Right lobe of liver (tissue), 6 donors: ENCODE measurements at regions not wholly inside any gene's neighbourhood (a gene's known extent, or its start where the extent isn't known, plus 50 kb on each side); places are given as distances from the start of the nearest gene placed in this dataset.
A peak's percentile ranks its signal among the peaks of the same experiment; 100 is the strongest.
"Not testable (repeated sequence)": the region's sequence is repeated elsewhere in the genome, so short reads cannot be mapped to it uniquely, and the experiment has no call there.

Source experiments
- ATAC-seq, 4 donors: fragments of 200-7000 bp; cut with Tn5 transposase; one replicate each; pipeline ENCODE4 v1.9.1; 2020; ENCODE audit warnings: mild to moderate bottlenecking in 4 of 4, moderate library complexity in 4 of 4
- DNase-seq, 3 donors: peaks; one replicate each; pipeline ENCODE4 v3.0.0-alpha.2; 2020
- H3K27ac ChIP-seq, 3 donors: fragments of 200-600 bp; one replicate each; pipeline ENCODE4 v1.8.0; 2022
- H3K27me3 ChIP-seq, 2 donors: fragments of 200-600 bp; one replicate each; pipeline ENCODE4 v1.8.0; 2022
- H3K36me3 ChIP-seq, 4 donors: fragments of 200-600 bp; sonication (generic) in 1 of 4; one replicate each; pipeline versions ENCODE4 v1.5.1 to v1.8.0; 2017 to 2022; ENCODE audit warnings: control low read depth in 1 of 4
- H3K4me1 ChIP-seq, 4 donors: fragments of 200-600 bp; sonication (generic) in 1 of 4; one replicate each; pipeline versions ENCODE4 v1.5.1 to v1.8.0; 2017 to 2022; ENCODE audit warnings: control low read depth in 1 of 4
- H3K4me3 ChIP-seq, 3 donors: fragments of 200-600 bp; one replicate each; pipeline ENCODE4 v1.8.0; 2022
- H3K9me3 ChIP-seq, 4 donors: fragments of 200-600 bp; sonication (generic) in 1 of 4; one replicate each; pipeline versions ENCODE4 v1.5.1 to v1.8.0; 2017 to 2022; ENCODE audit warnings: control low read depth in 1 of 4
- WGBS: methylation state at CpG from one replicate; pipeline ENCODE4 v1.1.6; 2018; ENCODE audit warnings: low coverage, low lambda C conversion rate; ENCODE audit not compliant: insufficient coverage; ENCODE audit errors: missing lambda C conversion rate; 5-methylcytosine and 5-hydroxymethylcytosine counted together
- intact Hi-C, 2 donors: fragments of 100-400 bp; cut with DNase I; formaldehyde crosslinking; loops; one replicate each; pipeline versions ENCODE4 v1.11.2 to v1.14.1; 2022
- donor health status: DM: no; HTN: yes; CAD: no.
- donor health status: DM: no; HTN: no; CAD: no.
- donor health status: DM: no; HTN: no; CAD: no.
- donor health status: DM: no; HTN: yes; CAD: no.
- donor health status: DM: no; HTN: yes; CAD: no.

DNA sequence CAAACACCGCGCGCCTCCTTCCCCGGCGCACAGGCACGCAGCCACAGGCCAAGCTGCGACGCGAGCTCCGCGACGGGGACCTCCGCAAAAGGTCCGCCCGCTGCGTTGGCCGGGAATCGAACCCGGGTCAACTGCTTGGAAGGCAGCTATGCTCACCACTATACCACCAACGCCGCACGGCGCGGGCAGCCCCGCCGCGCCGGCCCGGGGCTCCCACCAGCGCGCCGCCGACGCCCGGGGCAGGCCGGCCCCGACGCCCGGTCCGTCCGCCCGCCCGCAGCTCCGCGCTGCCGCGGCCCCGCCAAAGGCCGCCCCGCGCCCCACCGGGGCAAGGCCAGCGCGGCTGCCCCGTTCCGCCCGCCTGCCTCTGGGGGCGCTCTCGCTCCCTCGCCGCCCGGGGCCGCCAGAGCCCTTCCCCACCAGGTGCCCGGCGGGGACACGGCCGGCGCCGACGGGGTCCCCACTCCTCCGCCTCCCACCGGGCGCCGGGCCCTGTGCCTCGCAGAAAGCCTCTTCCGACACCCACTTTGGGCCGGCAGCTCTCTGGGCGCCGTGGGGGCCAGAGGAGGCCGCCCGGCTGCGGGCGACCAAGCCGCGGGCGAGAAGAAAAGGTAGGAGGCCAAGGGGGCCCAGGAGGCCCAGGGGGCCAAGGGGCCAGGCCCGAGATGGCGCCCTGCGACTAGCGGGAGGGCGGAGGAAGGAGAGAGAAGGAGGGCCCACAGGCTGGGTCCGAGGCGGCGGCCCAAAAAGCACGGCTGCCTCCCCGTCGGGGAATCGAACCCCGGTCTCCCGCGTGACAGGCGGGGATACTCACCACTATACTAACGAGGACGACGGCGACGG is 50.2 kb upstream of the FCGR2A start:
- H3K4me1 ChIP-seq, H3K27ac ChIP-seq, intact Hi-C loops, H3K4me3 ChIP-seq, H3K27me3 ChIP-seq, H3K9me3 ChIP-seq, H3K36me3 ChIP-seq, DNase-seq: not testable (repeated sequence)
- no CpG with 5 or more reads among the region's 107 CpGs for WGBS
- ATAC-seq, result peak in 1 of 4 donors; percentile 9

DNA sequence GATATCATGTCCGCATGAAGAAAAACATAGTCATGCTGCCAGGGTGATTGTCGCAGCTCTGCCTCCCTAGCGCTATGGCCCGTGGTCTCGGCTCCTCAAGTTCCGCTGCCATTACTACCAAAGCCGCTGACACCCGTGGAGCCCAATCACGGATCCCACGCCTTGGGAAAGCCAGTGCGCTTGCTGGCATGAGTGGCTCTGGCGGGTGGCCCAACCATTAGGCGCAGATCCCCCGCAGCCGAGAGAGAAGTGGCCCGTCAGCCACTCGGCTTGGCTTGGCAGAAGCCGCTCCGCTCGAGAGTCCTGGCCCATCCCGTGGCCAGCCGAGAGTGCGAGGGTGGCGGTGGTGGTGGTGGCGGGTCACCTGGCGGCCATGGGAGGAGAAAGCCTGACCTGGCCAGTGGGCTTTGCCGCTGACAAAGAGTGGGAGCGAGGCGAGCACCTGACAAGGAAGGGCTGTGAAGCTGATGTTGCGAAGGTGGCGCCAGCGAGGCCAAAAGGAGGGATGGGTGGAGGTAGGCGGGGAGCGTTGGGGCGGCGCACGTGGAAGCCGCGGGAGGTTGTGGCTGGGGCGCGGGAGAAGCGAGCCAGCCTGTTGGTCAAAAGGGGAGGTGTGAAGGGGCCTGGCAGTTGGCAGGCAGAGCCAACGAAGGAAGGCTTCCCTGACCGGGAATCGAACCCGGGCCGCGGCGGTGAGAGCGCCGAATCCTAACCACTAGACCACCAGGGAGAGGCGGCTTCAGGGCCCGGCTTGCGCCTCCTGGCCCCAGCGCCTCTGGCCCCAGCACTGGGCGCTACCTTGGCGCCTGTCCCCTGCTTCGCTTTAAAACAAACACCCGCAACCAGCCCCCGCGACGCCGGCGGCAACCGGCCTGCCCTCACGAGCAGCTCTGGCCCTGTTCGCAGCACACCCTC is 51.0 kb upstream of the FCGR2A start:
- intact Hi-C loops, H3K36me3 ChIP-seq, H3K27me3 ChIP-seq, H3K9me3 ChIP-seq, H3K4me3 ChIP-seq, H3K27ac ChIP-seq, H3K4me1 ChIP-seq: not testable (repeated sequence)
- WGBS, result 69% methylated on average over 10 of the region's 67 CpGs
- ATAC-seq (peak; percentile 70 to 90 (median 80)), DNase-seq (peak; percentile 31 to 65 (median 59))

DNA sequence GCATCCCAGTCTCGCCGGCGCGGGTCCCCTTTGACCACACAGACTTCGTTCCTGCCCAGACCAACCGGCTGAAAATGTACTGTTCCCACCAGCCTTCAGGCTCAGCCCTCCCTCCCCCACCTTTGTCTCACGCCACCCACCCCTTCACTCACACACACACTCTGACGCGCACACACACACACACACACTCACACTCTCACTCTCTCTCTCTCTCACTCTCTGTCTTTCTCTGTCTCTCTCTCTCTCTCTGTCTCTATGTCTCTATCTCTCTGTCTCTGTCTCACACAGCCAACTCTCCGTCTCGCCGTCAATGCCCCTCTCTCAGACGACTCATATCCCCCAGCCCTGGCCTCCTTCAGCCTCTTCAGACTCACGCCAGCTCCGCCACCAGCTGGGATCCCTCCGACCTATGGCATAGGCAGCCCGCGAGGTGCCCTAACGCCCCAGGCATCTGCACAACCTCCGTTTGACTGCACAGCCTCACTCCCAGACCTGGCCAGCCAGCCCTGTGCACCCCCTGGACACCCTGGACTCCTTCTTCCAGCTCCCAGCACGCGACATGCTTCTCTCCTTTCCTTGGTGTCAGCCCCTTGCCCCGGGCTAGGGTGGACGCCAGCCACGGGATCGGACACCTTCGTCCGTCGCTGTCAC is 53.4 kb upstream of the FCGR2A start:
- H3K27me3 ChIP-seq, H3K27ac ChIP-seq, H3K9me3 ChIP-seq, H3K4me3 ChIP-seq, H3K36me3 ChIP-seq, H3K4me1 ChIP-seq, intact Hi-C loops, DNase-seq: not testable (repeated sequence)
- no CpG with 5 or more reads among the region's 29 CpGs for WGBS
- ATAC-seq, result peak in 1 of 4 donors; percentile 24

DNA sequence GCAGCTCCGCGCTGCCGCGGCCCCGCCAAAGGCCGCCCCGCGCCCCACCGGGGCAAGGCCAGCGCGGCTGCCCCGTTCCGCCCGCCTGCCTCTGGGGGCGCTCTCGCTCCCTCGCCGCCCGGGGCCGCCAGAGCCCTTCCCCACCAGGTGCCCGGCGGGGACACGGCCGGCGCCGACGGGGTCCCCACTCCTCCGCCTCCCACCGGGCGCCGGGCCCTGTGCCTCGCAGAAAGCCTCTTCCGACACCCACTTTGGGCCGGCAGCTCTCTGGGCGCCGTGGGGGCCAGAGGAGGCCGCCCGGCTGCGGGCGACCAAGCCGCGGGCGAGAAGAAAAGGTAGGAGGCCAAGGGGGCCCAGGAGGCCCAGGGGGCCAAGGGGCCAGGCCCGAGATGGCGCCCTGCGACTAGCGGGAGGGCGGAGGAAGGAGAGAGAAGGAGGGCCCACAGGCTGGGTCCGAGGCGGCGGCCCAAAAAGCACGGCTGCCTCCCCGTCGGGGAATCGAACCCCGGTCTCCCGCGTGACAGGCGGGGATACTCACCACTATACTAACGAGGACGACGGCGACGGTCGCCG is 57.4 kb upstream of the FCGR2A start:
- whole genome bisulfite sequencing, result no CpG with 5 or more reads among the region's 66 CpGs
- H3K9me3 ChIP-seq, H3K36me3 ChIP-seq, H3K27me3 ChIP-seq, intact Hi-C loops, DNase-seq, H3K4me1 ChIP-seq, H3K4me3 ChIP-seq, H3K27ac ChIP-seq: not testable (repeated sequence)
- peak in 1 of 4 donors; percentile 4 for ATAC-seq

DNA sequence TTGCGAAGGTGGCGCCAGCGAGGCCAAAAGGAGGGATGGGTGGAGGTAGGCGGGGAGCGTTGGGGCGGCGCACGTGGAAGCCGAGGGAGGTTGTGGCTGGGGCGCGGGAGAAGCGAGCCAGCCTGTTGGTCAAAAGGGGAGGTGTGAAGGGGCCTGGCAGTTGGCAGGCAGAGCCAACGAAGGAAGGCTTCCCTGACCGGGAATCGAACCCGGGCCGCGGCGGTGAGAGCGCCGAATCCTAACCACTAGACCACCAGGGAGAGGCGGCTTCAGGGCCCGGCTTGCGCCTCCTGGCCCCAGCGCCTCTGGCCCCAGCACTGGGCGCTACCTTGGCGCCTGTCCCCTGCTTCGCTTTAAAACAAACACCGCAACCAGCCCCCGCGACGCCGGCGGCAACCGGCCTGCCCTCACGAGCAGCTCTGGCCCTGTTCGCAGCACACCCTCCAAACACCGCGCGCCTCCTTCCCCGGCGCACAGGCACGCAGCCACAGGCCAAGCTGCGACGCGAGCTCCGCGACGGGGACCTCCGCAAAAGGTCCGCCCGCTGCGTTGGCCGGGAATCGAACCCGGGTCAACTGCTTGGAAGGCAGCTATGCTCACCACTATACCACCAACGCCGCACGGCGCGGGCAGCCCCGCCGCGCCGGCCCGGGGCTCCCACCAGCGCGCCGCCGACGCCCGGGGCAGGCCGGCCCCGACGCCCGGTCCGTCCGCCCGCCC is 58.1 kb upstream of the FCGR2A start:
- H3K36me3 ChIP-seq, H3K9me3 ChIP-seq, DNase-seq, H3K27me3 ChIP-seq, H3K4me1 ChIP-seq, H3K27ac ChIP-seq, H3K4me3 ChIP-seq, intact Hi-C loops: not testable (repeated sequence)
- ATAC-seq, result peak; percentile 49 to 85 (median 76)
- WGBS, result no CpG with 5 or more reads among the region's 79 CpGs

DNA sequence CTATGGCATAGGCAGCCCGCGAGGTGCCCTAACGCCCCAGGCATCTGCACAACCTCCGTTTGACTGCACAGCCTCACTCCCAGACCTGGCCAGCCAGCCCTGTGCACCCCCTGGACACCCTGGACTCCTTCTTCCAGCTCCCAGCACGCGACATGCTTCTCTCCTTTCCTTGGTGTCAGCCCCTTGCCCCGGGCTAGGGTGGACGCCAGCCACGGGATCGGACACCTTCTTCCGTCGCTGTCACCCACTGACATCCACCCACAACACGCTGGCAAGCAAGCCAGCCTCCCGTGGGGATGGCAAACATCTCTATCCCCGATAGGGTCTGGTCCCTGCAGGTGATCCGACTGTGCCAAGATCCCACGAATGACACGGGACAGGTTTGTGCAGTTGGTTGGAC is 60.5 kb upstream of the FCGR2A start:
- H3K4me1 ChIP-seq, H3K36me3 ChIP-seq, H3K27ac ChIP-seq, H3K9me3 ChIP-seq, H3K27me3 ChIP-seq, intact Hi-C loops, H3K4me3 ChIP-seq: not testable (repeated sequence)
- ATAC-seq (peak in 3 of 4 donors; percentile 5 to 65 (median 19)), DNase-seq (peak; percentile 27 to 73 (median 68))
- 70% methylated on average over 13 of the region's 18 CpGs for WGBS

DNA sequence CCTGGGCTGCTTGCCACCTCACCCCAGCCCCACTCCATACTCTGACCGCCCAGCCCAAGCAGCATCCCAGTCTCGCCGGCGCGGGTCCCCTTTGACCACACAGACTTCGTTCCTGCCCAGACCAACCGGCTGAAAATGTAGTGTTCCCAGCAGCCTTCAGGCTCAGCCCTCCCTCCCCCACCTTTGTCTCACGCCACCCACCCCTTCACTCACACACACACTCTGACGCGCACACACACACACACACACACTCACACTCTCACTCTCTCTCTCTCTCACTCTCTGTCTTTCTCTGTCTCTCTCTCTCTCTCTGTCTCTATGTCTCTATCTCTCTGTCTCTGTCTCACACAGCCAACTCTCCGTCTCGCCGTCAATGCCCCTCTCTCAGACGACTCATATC is 61.0 kb upstream of the FCGR2A start:
- intact Hi-C loops, H3K27ac ChIP-seq, DNase-seq, H3K36me3 ChIP-seq, H3K27me3 ChIP-seq, H3K4me1 ChIP-seq, H3K9me3 ChIP-seq, H3K4me3 ChIP-seq: not testable (repeated sequence)
- ATAC-seq, result peak in 1 of 4 donors; percentile 2
- WGBS, result 100% methylated on average over 2 of the region's 14 CpGs
